ENCODE measurements at regions not wholly inside any gene's neighbourhood (a gene's known extent, or its start where the extent isn't known, plus 50 kb on each side); places are given as distances from the start of the nearest gene placed in this dataset.

DNA sequence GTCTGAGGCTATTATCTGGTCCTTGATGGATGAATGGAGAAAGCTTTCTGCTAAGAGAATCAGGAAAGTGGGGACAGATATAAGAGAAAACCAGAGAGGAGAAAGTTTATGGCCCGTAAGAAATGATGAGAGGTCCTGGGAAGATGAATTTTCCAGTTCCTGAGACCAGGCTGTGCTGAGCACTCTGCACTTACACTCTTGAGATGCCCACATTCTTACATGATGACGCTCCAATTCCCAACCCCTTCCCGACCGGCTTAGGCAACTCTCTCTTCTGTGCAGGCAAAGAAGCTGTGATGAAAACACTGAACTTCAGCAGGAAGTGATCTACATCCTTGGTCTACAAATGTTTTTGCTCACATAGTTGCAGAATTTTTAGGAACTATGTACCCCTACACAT lies 417.0 kb downstream of the ARHGEF28 start:
- peaks cover 89% of the 10 kb centered on the region for H3K27me3 ChIP-seq (replicated peaks; ENCODE audit: insufficient read depth, low read depth, low read length, poor library complexity)
- CTCF ChIA-PET = no interaction called here
- POLR2A ChIA-PET (ENCODE audit: low non-redundant PET) = no interaction called here

GRCh38 chr5:74042559-74042958 lies 416.6 kb downstream of the ARHGEF28 start:
- intact Hi-C loops (cut with micrococcal nuclease; ENCODE audit: unreplicated experiment) = no loop called here
- POLR2A ChIA-PET (ENCODE audit: low non-redundant PET) = no interaction called here

More for the DNA sequence above, 417.0 kb downstream of the ARHGEF28 start:
- no peak for TF ChIP-seq EZH2 (IDR thresholded peaks at IDR 0.05; ENCODE audit: borderline replicate concordance, low read depth, low read length, poor library complexity, severe bottlenecking)
- TF ChIP-seq, protein P1, sequence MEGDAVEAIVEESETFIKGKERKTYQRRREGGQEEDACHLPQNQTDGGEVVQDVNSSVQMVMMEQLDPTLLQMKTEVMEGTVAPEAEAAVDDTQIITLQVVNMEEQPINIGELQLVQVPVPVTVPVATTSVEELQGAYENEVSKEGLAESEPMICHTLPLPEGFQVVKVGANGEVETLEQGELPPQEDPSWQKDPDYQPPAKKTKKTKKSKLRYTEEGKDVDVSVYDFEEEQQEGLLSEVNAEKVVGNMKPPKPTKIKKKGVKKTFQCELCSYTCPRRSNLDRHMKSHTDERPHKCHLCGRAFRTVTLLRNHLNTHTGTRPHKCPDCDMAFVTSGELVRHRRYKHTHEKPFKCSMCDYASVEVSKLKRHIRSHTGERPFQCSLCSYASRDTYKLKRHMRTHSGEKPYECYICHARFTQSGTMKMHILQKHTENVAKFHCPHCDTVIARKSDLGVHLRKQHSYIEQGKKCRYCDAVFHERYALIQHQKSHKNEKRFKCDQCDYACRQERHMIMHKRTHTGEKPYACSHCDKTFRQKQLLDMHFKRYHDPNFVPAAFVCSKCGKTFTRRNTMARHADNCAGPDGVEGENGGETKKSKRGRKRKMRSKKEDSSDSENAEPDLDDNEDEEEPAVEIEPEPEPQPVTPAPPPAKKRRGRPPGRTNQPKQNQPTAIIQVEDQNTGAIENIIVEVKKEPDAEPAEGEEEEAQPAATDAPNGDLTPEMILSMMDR (conservative IDR thresholded peaks at IDR 0.05; ENCODE audit: low read depth, low read length) = no peak
- no peak for DNase-seq (ENCODE audit: low spot score)
- no TSS peak for BruUV-seq (replicated peaks)
- Histone ChIP-seq H3K36me3 (ENCODE audit: insufficient read depth, low read length, poor library complexity, severe bottlenecking) (no peaks in the 10 kb centered on the region), H3K9me3 (ENCODE audit: low read depth, low read length, poor library complexity, severe bottlenecking) (no peaks in the 10 kb centered on the region), H3K4me1 (ENCODE audit: insufficient read depth, low read length, poor library complexity, severe bottlenecking) (no peaks in the 10 kb centered on the region), H3K4me3 (ENCODE audit: low read depth, low read length, poor library complexity, severe bottlenecking) (no peak overlapping the region), H3K27ac (ENCODE audit: low read depth, low read length, poor library complexity, severe bottlenecking) (no peak overlapping the region)
- intact Hi-C loops (cut with micrococcal nuclease; ENCODE audit: unreplicated experiment) = no loop called here

GRCh38 chr5:74041913-74042312 lies 415.9 kb downstream of the ARHGEF28 start:
- H3K27ac ChIP-seq (ENCODE audit: low read depth, low read length, poor library complexity, severe bottlenecking) = no peak overlapping the region
- no peak overlapping the region for H3K4me3 ChIP-seq (ENCODE audit: low read depth, low read length, poor library complexity, severe bottlenecking)
- peaks cover 89% of the 10 kb centered on the region for H3K27me3 ChIP-seq (replicated peaks; ENCODE audit: insufficient read depth, low read depth, low read length, poor library complexity)
- no TSS peak for BruUV-seq (replicated peaks)
- intact Hi-C loops (cut with micrococcal nuclease; ENCODE audit: unreplicated experiment) = no loop called here
- H3K9me3 ChIP-seq (ENCODE audit: low read depth, low read length, poor library complexity, severe bottlenecking) = no peaks in the 10 kb centered on the region
- CTCF ChIA-PET = no interaction called here
- POLR2A ChIA-PET (ENCODE audit: low non-redundant PET) = no interaction called here
- no peaks in the 10 kb centered on the region for H3K4me1 ChIP-seq (ENCODE audit: insufficient read depth, low read length, poor library complexity, severe bottlenecking)
- no peak for TF ChIP-seq EZH2 (IDR thresholded peaks at IDR 0.05; ENCODE audit: borderline replicate concordance, low read depth, low read length, poor library complexity, severe bottlenecking)
- TF ChIP-seq, protein P1 (conservative IDR thresholded peaks at IDR 0.05; ENCODE audit: low read depth, low read length) = no peak
- H3K36me3 ChIP-seq (ENCODE audit: insufficient read depth, low read length, poor library complexity, severe bottlenecking) = no peaks in the 10 kb centered on the region
- DNase-seq (ENCODE audit: low spot score) = no peak

More at GRCh38 chr5:74042559-74042958, 416.6 kb downstream of the ARHGEF28 start:
- no peak for TF ChIP-seq EZH2 (IDR thresholded peaks at IDR 0.05; ENCODE audit: borderline replicate concordance, low read depth, low read length, poor library complexity, severe bottlenecking)
- TF ChIP-seq, protein P1 (conservative IDR thresholded peaks at IDR 0.05; ENCODE audit: low read depth, low read length) = no peak
- H3K4me3 ChIP-seq (ENCODE audit: low read depth, low read length, poor library complexity, severe bottlenecking) = no peak overlapping the region
- no peak for DNase-seq (ENCODE audit: low spot score)
- H3K27ac ChIP-seq (ENCODE audit: low read depth, low read length, poor library complexity, severe bottlenecking) = no peak overlapping the region
- CTCF ChIA-PET = no interaction called here
- no peaks in the 10 kb centered on the region for H3K9me3 ChIP-seq (ENCODE audit: low read depth, low read length, poor library complexity, severe bottlenecking)
- H3K36me3 ChIP-seq (ENCODE audit: insufficient read depth, low read length, poor library complexity, severe bottlenecking) = no peaks in the 10 kb centered on the region
- no TSS peak for BruUV-seq (replicated peaks)
- no peaks in the 10 kb centered on the region for H3K4me1 ChIP-seq (ENCODE audit: insufficient read depth, low read length, poor library complexity, severe bottlenecking)
- H3K27me3 ChIP-seq (replicated peaks; ENCODE audit: insufficient read depth, low read depth, low read length, poor library complexity) = peaks cover 89% of the 10 kb centered on the region
